Suprapubic skin (tissue), 4 donors: ENCODE measurements at regions not wholly inside any gene's neighbourhood (a gene's known extent, or its start where the extent isn't known, plus 50 kb on each side); places are given as distances from the start of the nearest gene placed in this dataset.

Experiments used
- DNase-seq, 2 donors: peaks; one replicate each; pipeline ENCODE4 v3.0.0-alpha.2; 2019; ENCODE audit warnings: low spot score in 2 of 2
- H3K27ac ChIP-seq: fragments of 200-600 bp; sonication (generic); one replicate; pipeline ENCODE4 v1.5.1; 2019
- H3K27me3 ChIP-seq: fragments of 200-600 bp; sonication (generic); one replicate; pipeline ENCODE4 v1.5.1; 2019
- H3K36me3 ChIP-seq: fragments of 200-600 bp; sonication (generic); one replicate; pipeline ENCODE4 v1.5.1; 2019
- H3K4me1 ChIP-seq: fragments of 200-600 bp; sonication (generic); one replicate; pipeline ENCODE4 v1.5.1; 2019
- H3K4me3 ChIP-seq: fragments of 200-600 bp; sonication (generic); one replicate; pipeline ENCODE4 v1.5.1; 2019; ENCODE audit warnings: mild to moderate bottlenecking
- H3K9me3 ChIP-seq: fragments of 200-600 bp; sonication (generic); one replicate; pipeline ENCODE4 v1.5.1; 2019
- CTCF ChIP-seq, 2 donors: fragments of 200-600 bp in 1 of 2; fragments of 450-650 bp in 1 of 2; sonication (generic) in 1 of 2; IDR thresholded peaks; one replicate each; pipeline ENCODE4 v1.5.1; 2016 to 2019; ENCODE audit warnings: antibody characterized with exemption in 2 of 2, mild to moderate bottlenecking in 1 of 2, moderate library complexity in 1 of 2
- EP300 ChIP-seq: sonication (generic); formaldehyde crosslinking; IDR thresholded peaks from one replicate; pipeline ENCODE4 v1.6.1; 2017; ENCODE audit warnings: antibody characterized with exemption
- POLR2A ChIP-seq, 2 donors: fragments of 450-650 bp; IDR thresholded peaks; one replicate each; pipeline ENCODE4 v1.6.1; 2017; ENCODE audit warnings: antibody characterized with exemption in 2 of 2, mild to moderate bottlenecking in 2 of 2, moderate library complexity in 2 of 2
- POLR2AphosphoS5 ChIP-seq, 3 donors: sonication (generic); formaldehyde crosslinking; IDR thresholded peaks; one replicate each; pipeline ENCODE4 v1.6.1; 2017; ENCODE audit warnings: antibody characterized with exemption in 3 of 3
- WGBS: methylation state at CpG from one replicate; pipeline ENCODE4 v1.1.5; 2018; 5-methylcytosine and 5-hydroxymethylcytosine counted together

GRCh38 chr20:48471759-48472408, 355.9 kb downstream of the PREX1 start:
- no peak for DNase-seq
- Histone ChIP-seq H3K9me3 (no peaks in the 10 kb centered on the region), H3K4me3 (no peak overlapping the region), H3K4me1 (no peaks in the 10 kb centered on the region), H3K27ac (no peak overlapping the region), H3K36me3 (no peaks in the 10 kb centered on the region), H3K27me3 (peaks cover 29% of the 10 kb centered on the region)
- 64% methylated on average over 9 of the region's 9 CpGs for WGBS
- no peak for TF ChIP-seq POLR2A (IDR thresholded peaks at IDR 0.05)
- no peak for TF ChIP-seq POLR2AphosphoS5 (IDR thresholded peaks at IDR 0.05)
- TF ChIP-seq CTCF (IDR thresholded peaks at IDR 0.05), result no peak
- no peak for TF ChIP-seq EP300

GRCh38 chr20:48471176-48471575, 356.6 kb downstream of the PREX1 start:
- Histone ChIP-seq H3K4me1 (no peaks in the 10 kb centered on the region), H3K27me3 (peaks cover 29% of the 10 kb centered on the region), H3K36me3 (no peaks in the 10 kb centered on the region), H3K27ac (no peak overlapping the region), H3K9me3 (no peaks in the 10 kb centered on the region), H3K4me3 (no peak overlapping the region)
- DNase-seq, result no peak
- 68% methylated on average over 5 of the region's 5 CpGs for WGBS
- no peak for TF ChIP-seq CTCF (IDR thresholded peaks at IDR 0.05)
- TF ChIP-seq POLR2AphosphoS5 (IDR thresholded peaks at IDR 0.05), result no peak
- no peak for TF ChIP-seq POLR2A (IDR thresholded peaks at IDR 0.05)
- no peak for TF ChIP-seq EP300

GRCh38 chr20:48470141-48470540, 357.7 kb downstream of the PREX1 start:
- 80% methylated on average over 3 of the region's 3 CpGs for WGBS
- no peaks in the 10 kb centered on the region for H3K36me3 ChIP-seq

GRCh38 chr20:48469026-48469425, 358.8 kb downstream of the PREX1 start:
- no peak for DNase-seq
- WGBS, result 89% methylated on average over 4 of the region's 4 CpGs
- Histone ChIP-seq H3K27ac (no peak overlapping the region), H3K9me3 (no peaks in the 10 kb centered on the region), H3K4me1 (no peaks in the 10 kb centered on the region), H3K36me3 (no peaks in the 10 kb centered on the region), H3K4me3 (no peak overlapping the region), H3K27me3 (peaks cover 20% of the 10 kb centered on the region)
- TF ChIP-seq CTCF (IDR thresholded peaks at IDR 0.05) (no peak), EP300 (no peak), POLR2A (IDR thresholded peaks at IDR 0.05) (no peak), POLR2AphosphoS5 (IDR thresholded peaks at IDR 0.05) (no peak)

More at GRCh38 chr20:48470141-48470540, 357.7 kb downstream of the PREX1 start:
- Histone ChIP-seq H3K27me3 (peaks cover 27% of the 10 kb centered on the region), H3K4me1 (no peaks in the 10 kb centered on the region), H3K9me3 (no peaks in the 10 kb centered on the region), H3K27ac (no peak overlapping the region), H3K4me3 (no peak overlapping the region)
- no peak for DNase-seq
- TF ChIP-seq POLR2AphosphoS5 (IDR thresholded peaks at IDR 0.05), result no peak
- no peak for TF ChIP-seq POLR2A (IDR thresholded peaks at IDR 0.05)
- TF ChIP-seq EP300, result no peak
- TF ChIP-seq CTCF (IDR thresholded peaks at IDR 0.05), result no peak

- TF ChIP-seq CTCF (IDR thresholded peaks at IDR 0.05), result no peak
- TF ChIP-seq POLR2AphosphoS5 (IDR thresholded peaks at IDR 0.05), result no peak
- no peak for TF ChIP-seq POLR2A (IDR thresholded peaks at IDR 0.05)
- no peak for TF ChIP-seq EP300
- WGBS, result 72% methylated on average over 5 of the region's 5 CpGs
- Histone ChIP-seq H3K4me3 (no peak overlapping the region), H3K27ac (no peak overlapping the region), H3K36me3 (no peaks in the 10 kb centered on the region), H3K27me3 (peaks cover 16% of the 10 kb centered on the region), H3K9me3 (no peaks in the 10 kb centered on the region), H3K4me1 (no peaks in the 10 kb centered on the region)
- DNase-seq, result no peak
These were observed 359.2 kb downstream of the PREX1 start for GRCh38 chr20:48468571-48468970.
